ENCODE measurements at regions not wholly inside any gene's neighbourhood (a gene's known extent, or its start where the extent isn't known, plus 50 kb on each side); places are given as distances from the start of the nearest gene placed in this dataset.

DNA sequence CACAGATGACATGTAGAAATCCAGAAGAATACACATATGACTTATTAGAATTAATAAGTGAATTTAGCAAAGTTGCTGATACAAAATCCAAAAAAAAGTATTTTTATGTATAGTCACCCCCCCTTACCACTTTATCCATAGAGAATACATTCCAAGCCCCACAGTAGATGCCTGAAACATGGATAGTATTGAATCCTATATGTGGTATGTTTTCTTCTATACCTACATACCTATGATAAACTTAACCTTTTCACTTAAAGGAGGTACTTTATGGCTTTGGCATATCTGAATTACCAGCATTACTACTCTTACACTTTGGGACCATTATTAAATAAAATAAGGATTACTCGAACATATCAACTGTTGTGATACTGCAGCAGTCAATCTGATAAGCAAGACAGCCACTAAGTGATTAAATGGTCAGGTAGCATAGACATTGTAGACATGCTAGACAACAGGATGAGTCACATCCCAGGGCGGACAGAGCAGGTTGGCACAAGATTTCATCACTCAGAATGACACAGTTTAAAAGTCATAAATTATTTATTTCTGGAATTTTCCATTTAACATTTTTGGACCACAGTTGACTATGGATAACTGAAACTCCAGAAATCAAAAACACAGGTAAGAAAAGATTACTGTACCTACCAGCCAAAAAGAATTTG, 208.2 kb upstream of the CHAC2 start:
- DNase-seq: no peak
- Histone ChIP-seq H3K27ac (no peak overlapping the region), H3K9me3 (no peaks in the 10 kb centered on the region), H3K36me3 (no peaks in the 10 kb centered on the region), H3K27me3 (no peaks in the 10 kb centered on the region), H3K4me1 (no peaks in the 10 kb centered on the region), H3K4me3 (no peak overlapping the region)
- TF ChIP-seq POLR2A (IDR thresholded peaks at IDR 0.05): no peak
- TF ChIP-seq, protein P1, sequence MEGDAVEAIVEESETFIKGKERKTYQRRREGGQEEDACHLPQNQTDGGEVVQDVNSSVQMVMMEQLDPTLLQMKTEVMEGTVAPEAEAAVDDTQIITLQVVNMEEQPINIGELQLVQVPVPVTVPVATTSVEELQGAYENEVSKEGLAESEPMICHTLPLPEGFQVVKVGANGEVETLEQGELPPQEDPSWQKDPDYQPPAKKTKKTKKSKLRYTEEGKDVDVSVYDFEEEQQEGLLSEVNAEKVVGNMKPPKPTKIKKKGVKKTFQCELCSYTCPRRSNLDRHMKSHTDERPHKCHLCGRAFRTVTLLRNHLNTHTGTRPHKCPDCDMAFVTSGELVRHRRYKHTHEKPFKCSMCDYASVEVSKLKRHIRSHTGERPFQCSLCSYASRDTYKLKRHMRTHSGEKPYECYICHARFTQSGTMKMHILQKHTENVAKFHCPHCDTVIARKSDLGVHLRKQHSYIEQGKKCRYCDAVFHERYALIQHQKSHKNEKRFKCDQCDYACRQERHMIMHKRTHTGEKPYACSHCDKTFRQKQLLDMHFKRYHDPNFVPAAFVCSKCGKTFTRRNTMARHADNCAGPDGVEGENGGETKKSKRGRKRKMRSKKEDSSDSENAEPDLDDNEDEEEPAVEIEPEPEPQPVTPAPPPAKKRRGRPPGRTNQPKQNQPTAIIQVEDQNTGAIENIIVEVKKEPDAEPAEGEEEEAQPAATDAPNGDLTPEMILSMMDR (IDR thresholded peaks at IDR 0.05): no peak

DNA sequence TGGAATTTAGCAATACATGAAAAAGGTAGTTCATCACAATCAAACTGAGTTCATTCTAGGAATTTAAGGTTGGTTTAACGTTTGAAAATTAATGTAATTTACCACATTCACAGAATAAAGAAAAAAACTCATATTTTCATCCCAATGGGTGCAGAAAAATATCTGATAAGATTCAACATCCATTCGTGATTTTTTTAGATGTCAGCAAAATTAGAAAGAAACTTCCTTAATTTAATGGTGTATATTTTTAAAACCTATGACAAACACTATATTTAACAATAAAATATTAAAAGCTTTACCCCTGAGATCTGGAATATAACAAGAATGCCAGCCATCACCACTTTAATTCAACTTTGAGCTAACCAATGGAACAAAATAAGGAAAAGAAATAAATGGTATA, 208.7 kb upstream of the CHAC2 start:
- no peaks in the 10 kb centered on the region for H3K36me3 ChIP-seq
- TF ChIP-seq, protein P1 (IDR thresholded peaks at IDR 0.05): no peak
- no peak for TF ChIP-seq POLR2A (IDR thresholded peaks at IDR 0.05)
- no peaks in the 10 kb centered on the region for H3K9me3 ChIP-seq
- no peak overlapping the region for H3K27ac ChIP-seq
- H3K4me3 ChIP-seq: no peak overlapping the region
- no peaks in the 10 kb centered on the region for H3K27me3 ChIP-seq
- H3K4me1 ChIP-seq: no peaks in the 10 kb centered on the region
- no peak for DNase-seq

DNA sequence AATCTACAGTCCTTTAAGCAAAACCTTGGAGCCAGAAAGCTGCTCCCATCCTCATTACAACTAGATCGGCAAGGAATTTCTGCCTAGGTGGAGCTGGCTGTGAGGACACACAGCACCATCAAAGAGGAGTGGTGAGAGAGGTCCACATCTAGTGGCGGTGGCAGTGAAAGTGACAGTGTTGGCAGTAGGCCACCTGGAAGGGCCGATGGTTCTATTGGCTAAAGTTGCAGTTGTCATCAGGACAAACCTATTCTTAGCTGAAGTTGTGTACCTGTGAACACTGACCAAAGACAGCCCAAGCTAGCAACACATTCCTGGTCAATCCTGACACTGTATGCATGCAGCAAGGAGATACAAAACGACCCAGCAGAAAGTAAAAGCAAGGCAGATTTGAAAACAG, 218.1 kb upstream of the CHAC2 start:
- Histone ChIP-seq H3K27ac (no peak overlapping the region), H3K9me3 (no peaks in the 10 kb centered on the region)

DNA sequence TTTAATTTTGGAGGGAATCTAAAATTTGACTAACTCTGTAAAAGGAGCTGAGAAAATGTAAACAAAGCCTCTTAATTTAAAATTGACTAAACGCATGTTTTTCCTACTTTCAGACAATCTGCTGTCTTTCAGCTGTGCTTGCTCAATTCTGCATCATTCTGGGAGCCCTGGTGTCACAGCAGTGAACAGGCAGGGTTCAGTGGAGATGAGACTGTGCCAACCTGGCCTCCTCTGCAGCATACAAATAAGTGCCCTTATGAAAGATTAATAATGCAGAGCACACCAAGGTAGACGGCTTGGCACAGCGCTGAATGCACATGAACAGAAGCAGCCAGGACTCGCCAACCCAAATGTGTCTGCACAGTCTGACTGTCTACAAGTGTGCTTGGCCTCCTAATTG, 222.0 kb upstream of the CHAC2 start:
- TF ChIP-seq, protein P1 (IDR thresholded peaks at IDR 0.05): no peak
- no peak for TF ChIP-seq POLR2A (IDR thresholded peaks at IDR 0.05)
- Histone ChIP-seq H3K27me3 (no peaks in the 10 kb centered on the region), H3K27ac (no peak overlapping the region), H3K36me3 (no peaks in the 10 kb centered on the region), H3K4me3 (no peak overlapping the region), H3K4me1 (no peaks in the 10 kb centered on the region), H3K9me3 (no peaks in the 10 kb centered on the region)
- DNase-seq: no peak

More for the DNA sequence above, 218.1 kb upstream of the CHAC2 start:
- no peak for DNase-seq
- TF ChIP-seq, protein P1 (IDR thresholded peaks at IDR 0.05): no peak
- TF ChIP-seq POLR2A (IDR thresholded peaks at IDR 0.05): no peak
- Histone ChIP-seq H3K36me3 (no peaks in the 10 kb centered on the region), H3K4me1 (no peaks in the 10 kb centered on the region), H3K4me3 (no peak overlapping the region), H3K27me3 (no peaks in the 10 kb centered on the region)

DNA sequence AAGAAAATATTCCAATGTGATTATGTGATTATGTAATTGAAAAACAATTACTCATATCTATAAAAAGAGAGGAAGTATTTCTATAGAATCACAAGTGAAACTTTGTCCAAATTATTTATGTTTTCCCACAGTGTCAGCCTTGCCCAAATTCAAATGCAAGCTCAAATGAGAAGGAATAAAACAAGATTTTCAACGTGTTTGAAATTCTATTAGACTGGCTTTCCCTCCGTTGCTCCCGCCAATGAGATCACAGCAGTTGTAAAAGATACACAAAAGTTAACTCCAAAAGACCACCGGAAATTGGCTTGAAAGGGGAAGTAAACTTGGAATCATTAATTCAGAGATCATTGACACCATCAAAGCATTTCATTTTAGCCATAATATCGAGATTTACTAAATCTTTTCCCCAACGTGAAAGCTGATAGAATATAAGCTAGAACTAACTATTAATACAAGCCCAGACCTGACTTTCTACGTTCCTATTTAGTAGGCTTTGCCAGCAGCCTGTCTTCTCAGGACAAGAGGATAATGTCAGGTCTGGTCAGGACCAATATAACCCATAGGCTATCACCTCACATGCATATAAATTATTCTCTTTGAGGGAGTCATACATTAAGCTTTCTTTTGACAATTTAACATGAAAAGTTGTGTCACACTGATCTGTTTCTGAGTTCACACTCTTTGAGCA, 222.6 kb upstream of the CHAC2 start:
- Histone ChIP-seq H3K27ac (no peak overlapping the region), H3K9me3 (no peaks in the 10 kb centered on the region), H3K4me3 (no peak overlapping the region), H3K27me3 (no peaks in the 10 kb centered on the region), H3K4me1 (no peaks in the 10 kb centered on the region), H3K36me3 (no peaks in the 10 kb centered on the region)
- TF ChIP-seq POLR2A (IDR thresholded peaks at IDR 0.05): no peak
- TF ChIP-seq, protein P1 (IDR thresholded peaks at IDR 0.05): no peak
- no peak for DNase-seq

All from Peyer's patch (tissue), 4 donors.